ENCODE measurements at regions not wholly inside any gene's neighbourhood (a gene's known extent, or its start where the extent isn't known, plus 50 kb on each side); places are given as distances from the start of the nearest gene placed in this dataset.

DNA sequence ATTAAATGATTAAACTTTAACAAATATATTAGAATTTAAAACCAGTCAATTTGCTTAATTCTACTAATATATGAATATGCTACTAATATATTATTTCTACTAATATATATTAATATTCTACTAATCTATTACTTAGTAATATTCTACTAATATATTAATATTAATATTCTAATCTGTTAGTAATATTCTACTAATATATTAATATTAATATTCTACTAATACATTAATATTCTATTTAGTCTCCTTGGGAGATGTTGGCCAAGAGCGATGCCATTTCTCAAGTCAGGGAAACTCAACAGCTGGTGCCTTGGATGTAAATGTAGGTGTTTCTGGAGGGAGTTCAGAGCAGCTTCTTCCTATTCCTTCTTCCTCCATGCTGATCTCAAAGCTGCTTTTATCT is 259.2 kb upstream of the TMTC4 start:
- DNase-seq, result no peak

DNA sequence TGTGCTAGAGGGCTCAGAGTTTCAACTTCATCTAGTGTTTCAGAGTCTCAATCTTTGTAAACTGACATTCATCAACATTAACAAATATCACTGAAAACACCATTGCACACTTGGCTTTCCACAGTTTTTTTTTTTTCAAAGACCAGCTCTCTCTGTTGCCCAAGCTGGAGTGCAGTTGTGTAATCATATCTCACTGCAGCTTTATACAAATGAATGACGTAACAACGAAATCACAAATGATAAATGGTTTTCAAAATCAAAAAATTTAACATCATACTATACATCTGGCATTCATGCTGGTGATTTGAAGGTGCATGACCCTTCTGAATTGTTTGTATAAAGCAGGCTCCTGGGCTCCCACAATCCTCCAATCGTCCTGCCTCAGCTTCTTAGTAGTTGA is 248.0 kb upstream of the TMTC4 start:
- DNase-seq, result no peak

DNA sequence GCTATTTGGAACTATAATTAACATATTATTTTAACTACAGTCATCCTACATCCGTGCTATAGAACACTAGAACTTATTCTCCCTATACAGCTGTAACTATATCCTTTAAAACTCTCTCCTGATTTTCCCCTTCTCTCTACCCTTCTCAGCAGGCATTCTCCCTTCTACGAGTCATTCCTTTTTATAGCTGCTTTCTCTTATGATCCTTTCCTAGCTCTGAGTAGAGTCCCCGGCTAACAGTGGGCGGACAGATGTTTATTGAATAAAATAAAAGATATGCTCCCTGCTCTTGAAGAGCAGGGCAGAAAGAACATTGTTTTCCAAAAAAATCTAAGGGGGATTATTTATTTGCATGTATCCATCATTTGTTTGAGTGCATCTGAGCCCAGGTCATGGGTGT is 246.5 kb upstream of the TMTC4 start:
- no peak for DNase-seq

DNA sequence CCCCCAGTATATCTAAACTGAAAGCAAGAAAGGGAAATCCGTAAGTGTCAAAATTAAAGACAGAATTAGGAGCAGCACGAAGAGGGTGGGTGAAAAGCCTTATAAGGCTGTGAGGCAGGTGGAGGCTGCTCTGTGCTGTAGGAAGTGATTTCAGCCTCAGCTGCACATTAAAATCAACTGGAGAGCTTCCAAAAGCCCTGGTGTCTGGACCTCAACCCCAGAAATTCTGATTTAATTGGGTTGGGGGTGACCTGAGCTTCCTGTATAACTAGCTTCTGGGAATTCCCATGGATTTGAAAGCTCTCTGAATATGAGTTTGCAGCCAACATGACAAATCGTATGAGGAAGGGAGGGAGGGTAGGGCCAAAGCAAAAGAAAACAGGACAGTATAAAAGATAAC is 242.4 kb upstream of the TMTC4 start:
- DNase-seq, result no peak

DNA sequence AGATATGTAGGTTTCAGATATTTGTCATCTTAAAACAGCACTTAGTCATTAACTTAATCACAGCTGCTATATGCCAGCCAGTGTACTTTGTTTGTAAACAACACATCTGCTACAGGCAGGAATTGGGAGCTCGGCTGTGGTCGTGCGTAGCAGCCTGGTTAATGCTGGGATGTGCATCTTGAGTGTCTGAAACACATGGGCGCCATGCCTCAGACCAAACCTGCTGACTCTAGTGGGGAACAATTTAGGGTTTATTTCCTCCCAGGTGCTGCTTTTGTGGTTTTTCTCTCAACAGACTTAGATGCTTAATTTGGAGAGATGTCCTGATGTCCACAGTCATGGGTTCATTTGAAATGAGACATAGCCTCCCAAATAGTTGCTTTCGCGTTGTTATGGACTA is 238.5 kb upstream of the TMTC4 start:
- no peak for DNase-seq

DNA sequence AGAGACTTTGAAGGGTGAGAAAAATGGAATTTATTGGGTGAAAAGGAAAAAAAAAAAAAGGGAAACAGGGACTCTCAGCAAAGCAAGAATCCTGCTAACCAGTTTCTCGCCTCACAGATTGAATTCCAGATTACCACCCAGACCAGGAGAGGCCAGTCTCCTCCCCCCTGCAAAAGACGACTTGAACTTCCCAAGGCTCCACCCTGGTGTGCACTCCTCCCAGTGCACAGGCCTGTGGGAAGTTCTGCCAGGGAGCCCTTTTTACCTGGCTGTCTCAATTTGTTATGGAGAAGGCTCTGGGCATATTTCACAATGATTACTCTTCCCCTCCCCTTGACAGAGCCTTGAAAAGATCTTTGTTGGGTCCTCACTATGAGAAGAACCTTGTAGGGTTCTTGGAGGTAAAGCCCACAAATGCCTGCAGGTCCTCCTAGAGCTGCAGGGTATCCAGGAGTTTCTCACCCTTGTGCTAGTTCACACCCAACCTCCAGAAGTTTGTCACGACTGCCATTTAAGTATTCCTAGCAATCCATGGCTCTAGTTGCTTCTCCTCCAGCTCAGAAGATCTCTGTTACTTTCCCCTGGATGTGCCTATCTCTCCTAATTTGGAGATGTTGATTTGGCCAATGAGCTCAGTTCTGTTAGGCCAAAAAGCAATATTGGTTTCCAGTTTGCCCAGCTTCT is 229.8 kb upstream of the TMTC4 start:
- DNase-seq, result no peak

DNA sequence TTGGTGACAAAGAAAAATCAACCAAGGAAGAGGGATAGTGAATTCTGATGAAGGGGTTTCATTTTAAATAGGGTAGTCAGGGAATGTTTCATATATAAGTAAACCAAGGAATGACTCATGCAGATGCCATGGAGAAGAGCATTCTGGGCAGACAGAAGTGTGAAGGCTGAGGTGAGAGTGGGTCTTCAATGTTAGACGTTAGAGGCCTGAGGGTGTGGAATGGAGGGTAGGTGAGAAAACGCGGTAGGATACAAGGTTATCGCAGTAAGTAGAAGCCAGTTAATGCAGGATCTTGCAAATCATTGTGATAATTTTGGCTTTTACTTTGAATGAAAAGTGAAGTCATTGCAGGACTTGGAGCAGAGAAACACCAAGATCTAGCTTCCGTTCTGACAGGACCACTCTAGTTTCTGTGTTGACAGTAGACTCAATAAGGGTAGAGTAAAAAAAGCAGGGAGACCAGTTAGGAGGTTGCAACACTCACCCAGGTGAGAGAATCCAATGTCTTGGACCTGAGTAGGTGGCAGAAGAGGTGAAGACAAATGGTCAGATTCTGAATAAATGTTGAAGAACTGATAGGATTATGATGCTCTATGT is 225.2 kb upstream of the TMTC4 start:
- DNase-seq, result no peak

DNA sequence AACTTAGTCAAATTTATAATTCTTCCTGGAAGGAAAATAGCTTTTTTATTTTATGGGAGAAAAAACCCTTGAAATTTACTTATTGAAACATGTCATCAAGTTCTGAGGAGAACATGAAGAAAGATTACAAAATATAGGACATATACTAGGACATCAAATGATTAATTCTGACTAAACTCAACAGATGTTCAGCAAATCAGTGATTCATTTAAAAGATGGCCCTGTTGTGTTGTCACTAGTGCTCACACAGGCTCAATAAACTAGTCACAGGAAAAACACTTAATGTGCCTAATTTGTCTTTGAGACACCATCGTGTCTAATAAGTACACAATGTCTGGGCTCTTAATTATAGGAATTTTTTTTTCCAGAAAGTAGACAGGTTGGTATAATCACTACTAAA is 223.8 kb upstream of the TMTC4 start:
- no peak for DNase-seq

DNA sequence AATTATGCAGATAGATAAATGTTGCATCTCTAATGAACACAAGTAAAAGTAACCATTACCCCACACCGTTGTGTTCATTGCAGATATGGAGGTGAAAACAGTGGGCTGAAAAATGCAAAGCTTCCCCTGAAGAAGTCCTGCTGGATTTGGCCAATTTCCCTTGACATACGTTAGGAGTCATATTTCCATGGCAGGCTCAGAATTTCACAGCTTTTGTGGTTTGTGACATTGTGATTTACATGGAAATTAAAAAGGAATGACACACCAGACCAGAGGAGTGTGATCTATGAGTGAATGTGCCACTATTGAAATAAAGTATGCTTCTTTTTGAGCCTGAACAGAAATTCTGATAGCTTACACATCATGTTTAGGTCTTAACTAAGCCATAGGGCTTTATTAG is 221.1 kb upstream of the TMTC4 start:
- DNase-seq, result no peak

DNA sequence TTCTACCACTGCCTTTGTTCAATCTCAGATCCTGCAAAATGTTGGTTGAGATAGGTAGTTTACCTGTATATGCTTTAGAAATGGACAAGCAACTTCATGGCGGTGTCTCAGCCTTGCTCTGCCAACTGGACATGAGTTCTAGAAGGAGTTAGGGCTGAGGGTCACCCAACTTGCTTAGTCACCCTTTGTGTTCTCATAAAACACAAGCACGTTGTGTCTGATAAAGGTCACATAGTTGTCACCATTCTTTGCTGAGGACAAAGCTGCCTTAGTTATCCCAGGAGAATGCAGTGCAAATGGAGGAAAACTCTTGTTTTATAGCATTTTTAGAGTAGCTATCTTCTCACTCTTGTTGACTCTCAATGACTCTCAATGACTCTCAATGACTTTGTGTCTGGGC is 218.4 kb upstream of the TMTC4 start:
- DNase-seq, result no peak

DNA sequence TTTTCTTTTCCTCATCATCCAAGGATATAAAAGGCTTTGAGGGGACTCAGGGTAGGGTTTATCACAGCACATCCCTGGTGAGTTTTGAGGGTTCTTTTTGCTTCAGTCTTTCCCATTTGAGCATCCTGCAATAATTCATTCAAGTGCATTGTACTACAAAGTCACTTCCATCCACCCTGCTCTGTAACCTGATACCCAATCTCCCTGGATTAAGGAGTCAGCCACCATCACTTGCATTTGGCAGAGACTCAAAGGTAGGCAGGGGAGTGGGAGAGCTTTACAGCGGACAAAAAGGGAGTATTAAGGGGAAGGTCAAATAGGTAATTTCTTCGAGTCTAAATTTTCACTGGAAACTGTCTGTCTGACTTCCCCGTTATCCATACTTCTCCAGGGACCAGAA is 216.1 kb upstream of the TMTC4 start:
- DNase-seq, result no peak

DNA sequence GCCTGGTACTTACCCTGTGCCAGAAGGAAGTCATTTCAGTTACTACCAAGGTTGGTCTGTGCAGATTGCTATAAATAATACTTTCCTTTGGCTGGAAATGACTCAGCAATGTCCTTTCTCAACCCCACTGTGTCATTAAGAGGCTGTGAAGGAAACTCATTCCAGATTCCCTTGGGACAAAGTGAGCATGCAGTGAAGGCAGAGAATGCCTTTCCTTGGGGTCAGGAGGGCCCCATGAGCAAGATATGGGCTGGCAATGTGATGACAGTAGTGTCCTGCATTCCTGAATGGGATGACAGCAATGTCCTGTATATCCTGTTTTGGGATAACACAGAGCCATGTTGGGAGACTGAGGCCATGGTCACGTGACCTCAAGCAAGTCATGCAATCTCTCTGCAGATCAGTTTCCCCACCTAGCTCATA is 213.1 kb upstream of the TMTC4 start:
- DNase-seq, result no peak

DNA sequence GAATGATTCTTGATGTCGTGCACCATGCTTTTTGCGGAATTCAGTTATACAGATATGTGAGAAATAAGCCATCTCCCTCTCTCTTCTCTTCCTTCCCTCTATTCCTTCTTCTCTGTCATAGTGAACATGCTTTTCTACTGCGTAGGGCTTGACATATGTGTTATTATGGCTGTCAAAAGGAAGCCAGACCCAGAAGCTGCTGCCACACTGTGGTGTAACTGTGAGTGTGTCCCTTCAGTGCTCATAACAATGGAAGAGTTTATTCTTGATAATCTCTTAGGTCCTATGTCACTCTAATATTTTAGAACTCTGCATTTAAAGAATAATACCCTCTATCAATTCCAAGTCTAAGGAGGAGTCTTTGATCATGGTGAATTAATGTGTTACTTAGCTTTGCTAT is 208.9 kb upstream of the TMTC4 start:
- no peak for DNase-seq

DNA sequence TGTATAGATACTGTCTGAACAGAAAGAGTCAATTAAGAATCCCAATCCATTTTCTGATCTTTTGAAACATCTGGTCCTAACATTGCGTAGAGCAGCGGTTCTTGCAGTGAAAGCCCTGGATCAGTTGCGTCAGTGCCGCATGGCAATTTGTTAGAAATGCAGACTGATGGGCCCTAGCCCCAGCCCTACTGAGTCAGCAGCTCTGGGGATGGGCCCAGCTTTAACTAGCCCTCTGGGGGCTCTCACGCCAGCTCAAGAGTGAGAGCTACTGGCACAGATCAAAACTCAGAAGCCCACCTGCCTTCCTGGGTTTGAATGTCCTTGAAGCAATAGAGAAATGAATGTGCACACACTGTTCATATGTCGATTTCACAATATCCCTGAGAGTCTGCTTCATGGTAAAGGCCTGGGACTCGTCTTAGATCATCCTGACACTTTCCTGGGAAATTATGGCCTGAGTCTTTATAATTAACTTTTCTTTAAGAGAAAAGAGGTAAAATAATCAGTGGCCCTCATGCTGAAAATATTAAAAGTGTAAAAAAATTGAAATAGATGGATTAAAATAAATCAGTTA is 206.8 kb upstream of the TMTC4 start:
- DNase-seq, result no peak

DNA sequence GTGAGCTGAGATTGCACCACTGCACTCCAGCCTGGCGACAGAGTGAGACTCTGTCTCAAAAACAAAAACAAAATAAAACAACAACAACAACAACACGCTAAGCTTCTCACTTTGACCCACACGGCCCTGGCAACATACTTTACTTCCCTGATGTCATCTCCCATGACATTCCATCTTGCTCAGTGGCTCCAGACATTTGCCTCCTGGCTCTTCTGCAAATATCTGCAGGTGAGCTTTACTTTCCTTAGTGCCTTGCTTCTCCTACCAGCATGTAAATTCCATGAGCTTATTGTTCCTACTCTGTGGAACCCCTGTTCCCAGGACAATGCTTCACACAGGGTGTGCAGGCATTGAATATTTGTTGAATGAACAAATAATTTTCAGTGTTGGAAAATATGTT is 205.6 kb upstream of the TMTC4 start:
- DNase-seq, result no peak

DNA sequence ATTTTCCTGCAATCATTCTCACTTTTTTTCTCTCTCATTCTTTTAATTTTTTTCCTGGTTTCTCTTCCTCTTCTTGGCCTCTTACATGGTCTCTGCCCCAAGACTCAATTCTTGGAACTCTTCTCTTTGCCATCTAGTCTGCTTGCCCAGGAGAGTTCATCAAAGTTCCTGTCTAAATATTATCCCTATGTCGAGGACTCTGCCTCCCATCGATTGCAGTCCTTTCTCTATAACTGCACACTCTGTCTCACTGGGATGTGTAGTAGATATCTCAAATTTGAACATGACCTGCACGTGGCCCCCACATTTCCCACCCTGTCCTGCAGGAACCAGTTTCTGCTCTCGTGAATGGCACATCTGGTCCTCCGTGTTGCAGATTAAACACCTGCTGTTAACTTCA is 204.7 kb upstream of the TMTC4 start:
- DNase-seq, result no peak

DNA sequence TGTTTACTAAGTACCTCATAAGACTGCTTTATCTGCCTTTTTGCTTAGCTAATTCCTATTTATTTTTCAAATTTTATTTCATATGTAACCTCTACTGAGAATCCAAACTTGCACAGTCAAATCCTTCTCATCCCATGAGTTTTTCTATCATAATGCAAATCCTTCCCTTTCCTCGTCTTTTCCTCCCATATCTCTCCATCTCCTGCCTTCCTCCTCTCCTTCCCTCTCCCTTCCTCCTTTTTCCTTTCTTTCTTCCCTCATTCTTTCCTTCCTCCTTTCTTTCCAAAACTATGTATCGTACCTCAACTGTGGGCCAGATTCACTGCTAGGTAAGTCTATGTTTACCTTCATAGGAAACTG is 201.4 kb upstream of the TMTC4 start:
- DNase-seq, result no peak

DNA sequence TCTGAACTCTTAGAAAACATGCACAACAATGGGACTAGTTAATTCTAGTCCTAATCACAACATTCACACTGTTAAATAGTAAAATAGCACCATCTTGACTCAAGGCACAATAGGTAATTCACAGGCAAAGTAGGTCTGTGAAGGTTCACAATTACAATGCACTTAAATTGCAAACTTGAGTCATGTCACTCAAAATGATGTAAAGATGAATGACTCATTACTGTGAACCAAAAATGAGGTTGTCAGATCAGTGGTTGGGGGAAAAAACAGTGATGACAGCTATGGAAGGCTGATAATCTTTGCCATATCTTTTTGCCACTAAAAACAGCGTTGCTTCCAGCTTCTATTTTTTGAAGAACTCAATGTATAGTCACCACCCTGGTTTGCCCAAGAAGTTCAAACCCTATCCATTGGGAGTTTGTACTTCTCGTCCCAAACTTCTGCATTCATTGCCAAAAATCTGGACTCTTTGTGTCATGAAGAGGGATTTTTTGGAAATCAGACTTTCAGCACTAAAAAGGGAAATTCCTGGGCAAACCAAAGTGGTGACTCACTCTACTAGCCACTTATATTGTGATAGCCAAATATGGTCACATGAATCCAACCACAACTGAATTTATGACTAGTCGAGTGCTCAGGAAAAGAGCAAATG is 200.9 kb upstream of the TMTC4 start:
- DNase-seq, result peak; percentile 20

DNA sequence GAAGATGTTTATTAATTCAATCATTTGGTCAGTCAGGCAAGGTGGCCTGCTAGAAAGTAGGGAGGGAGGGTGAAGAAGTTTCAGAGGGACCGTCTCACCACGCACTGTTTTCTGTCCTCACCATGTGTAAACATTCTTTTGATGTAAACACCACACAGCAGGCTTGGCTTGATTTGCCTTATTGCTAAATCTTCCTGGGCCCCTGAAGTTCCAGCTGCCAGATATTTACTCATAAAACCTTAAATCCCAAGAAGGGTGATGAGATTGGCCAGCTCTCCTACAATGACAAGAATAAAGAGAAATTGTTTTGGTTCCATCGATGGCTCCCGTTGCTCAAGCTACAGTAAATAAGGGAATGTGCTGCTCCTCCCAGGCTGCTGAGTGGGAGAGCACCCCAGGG is 198.2 kb upstream of the TMTC4 start:
- DNase-seq, result no peak

DNA sequence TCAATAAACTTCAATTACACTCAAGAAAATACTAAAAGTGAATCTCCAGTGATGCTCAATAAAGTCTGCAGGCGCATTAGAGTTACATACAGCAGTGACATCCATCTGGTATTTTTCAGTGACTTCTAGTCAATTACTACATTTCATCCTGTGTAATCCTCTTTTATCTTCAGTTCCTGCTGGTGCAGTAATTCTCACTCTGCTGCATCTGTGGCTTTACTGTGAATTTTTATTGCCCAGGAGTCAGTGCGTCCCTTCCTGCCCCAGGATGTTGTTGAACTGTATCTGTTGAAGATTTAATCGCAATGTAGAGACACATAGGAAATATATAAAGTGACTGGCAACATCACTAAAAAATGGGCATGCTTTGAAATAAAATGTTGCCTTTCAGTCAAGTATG is 196.3 kb upstream of the TMTC4 start:
- no peak for DNase-seq

DNA sequence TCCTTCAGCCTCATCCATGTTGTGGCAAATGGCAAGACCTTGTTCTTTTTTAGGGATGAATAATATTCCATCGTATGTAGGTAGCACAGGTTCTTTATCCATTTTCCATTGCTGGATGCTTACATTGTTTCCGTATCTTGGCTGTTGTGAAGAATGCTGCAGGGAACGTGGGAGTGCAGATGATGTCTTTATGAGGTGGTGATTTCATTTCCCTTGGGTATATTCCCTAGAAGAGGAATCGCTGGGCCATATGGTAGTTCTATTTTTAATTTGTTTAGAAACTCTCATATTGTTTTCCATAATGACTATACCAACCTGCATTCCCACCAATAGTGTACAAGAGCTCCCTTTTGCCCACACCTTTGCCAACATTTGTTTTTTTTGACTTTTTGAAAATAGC is 186.3 kb upstream of the TMTC4 start:
- no peak for DNase-seq

DNA sequence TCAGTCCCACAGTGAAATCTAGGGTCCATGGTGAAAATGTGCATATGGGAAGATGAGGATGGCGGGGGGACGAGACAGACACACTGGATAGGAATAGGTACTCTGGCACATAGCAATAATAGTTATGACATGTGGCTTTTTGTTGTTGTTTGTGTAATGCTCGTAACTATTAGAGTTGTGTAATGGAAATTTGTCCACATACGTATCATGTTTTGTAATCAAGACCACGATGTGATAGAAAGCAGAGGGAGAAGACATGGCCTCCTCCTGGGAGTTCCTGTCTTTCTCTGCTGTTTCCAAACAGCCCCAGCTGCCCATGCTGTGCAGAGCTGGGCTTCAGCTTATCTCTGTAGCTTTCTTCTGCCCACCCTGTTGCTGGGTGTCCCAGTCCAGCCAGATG is 185.3 kb upstream of the TMTC4 start:
- DNase-seq, result no peak

DNA sequence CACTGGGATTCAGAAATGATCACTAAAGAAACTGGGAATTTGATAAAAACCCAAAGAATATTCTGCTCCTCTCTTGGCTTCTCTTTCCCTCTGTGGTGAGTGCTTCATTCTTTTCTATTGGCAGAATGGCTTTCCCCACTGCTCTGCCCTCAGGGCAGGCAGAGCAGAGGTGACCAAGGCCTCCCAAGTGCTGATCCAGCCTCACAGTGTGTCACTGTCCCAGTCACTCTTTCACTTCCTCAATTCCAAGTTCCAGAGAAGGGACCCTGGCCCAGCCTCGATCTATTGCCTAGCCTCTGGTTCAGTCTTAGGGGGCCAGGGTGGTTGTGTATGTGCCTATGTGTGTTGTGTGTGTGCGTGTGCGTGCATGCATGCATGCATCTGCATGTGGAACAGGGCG is 180.6 kb upstream of the TMTC4 start:
- no peak for DNase-seq

DNA sequence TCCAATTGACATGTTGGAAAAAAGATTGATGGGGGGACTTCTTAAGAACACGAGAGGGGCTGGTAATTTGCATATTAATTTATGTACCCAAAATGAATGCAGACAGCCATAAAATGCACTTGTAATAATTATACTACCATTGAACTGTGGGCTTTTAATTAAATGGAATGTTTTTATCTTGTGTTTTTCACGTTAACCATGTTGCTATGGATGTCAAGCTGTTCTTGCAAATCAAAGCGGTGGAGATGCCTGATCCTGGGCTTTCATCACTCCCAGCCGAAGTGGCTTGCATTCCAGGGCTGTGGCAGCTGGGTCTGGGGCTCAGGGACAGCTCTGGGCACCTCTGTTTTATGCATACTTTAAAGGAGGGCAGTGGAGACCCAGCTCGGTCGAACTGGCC is 179.4 kb upstream of the TMTC4 start:
- no peak for DNase-seq

DNA sequence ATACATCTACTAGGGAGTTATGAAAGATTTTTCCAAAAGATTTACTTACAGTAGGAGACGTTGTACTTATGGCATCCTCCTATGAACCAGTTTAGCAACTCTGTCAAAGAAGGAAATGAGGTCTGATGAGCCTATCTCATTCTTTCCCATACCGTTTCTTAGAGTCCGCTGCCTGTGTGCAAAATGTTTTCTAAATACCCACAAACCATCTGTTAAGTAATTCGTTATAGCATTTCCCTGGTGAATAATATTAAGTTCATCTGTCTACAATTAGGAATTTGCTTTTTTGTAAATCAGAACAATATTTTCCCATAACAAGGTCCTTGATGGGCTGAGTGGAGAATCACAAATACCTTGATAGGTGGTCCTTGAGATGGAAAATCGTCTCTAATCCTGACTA is 178.8 kb upstream of the TMTC4 start:
- DNase-seq, result no peak
